Heart right ventricle (tissue), 16 donors: ENCODE measurements at regions not wholly inside any gene's neighbourhood (a gene's known extent, or its start where the extent isn't known, plus 50 kb on each side); places are given as distances from the start of the nearest gene placed in this dataset.
"Not testable (repeated sequence)": the region's sequence is repeated elsewhere in the genome, so short reads cannot be mapped to it uniquely, and the experiment has no call there.

Experiments used
- ATAC-seq, 8 donors: fragments of 200-7000 bp; cut with Tn5 transposase; one replicate each; pipeline ENCODE4 v1.9.1; 2020; ENCODE audit warnings: mild to moderate bottlenecking in 8 of 8, moderate library complexity in 8 of 8, moderate number of reproducible peaks in 1 of 8
- DNase-seq, 2 donors: peaks; one replicate each; pipeline ENCODE4 v3.0.0-alpha.2; 2020
- H3K27ac ChIP-seq, 10 donors: fragments of 200-600 bp; sonication (generic) in 2 of 10; one replicate each; pipeline versions ENCODE4 v1.5.0 to v1.8.0; 2020 to 2022; ENCODE audit warnings: mild to moderate bottlenecking in 3 of 10
- H3K27me3 ChIP-seq, 7 donors: fragments of 200-600 bp; one replicate each; pipeline ENCODE4 v1.8.0; 2021 to 2022; ENCODE audit warnings: mild to moderate bottlenecking in 2 of 7
- H3K36me3 ChIP-seq, 9 donors: fragments of 200-600 bp; sonication (generic) in 1 of 9; one replicate each; pipeline versions ENCODE4 v1.5.0 to v1.8.0; 2020 to 2022; ENCODE audit warnings: mild to moderate bottlenecking in 2 of 9
- H3K4me1 ChIP-seq, 9 donors: fragments of 200-600 bp; sonication (generic) in 1 of 9; one replicate each; pipeline versions ENCODE4 v1.5.0 to v1.8.0; 2020 to 2022; ENCODE audit warnings: mild to moderate bottlenecking in 4 of 9
- H3K4me3 ChIP-seq, 10 donors: fragments of 200-600 bp; sonication (generic) in 2 of 10; one replicate each; pipeline versions ENCODE4 v1.5.0 to v1.8.0; 2020 to 2022; ENCODE audit warnings: mild to moderate bottlenecking in 7 of 10, moderate library complexity in 2 of 10
- H3K9me3 ChIP-seq, 11 donors: fragments of 200-600 bp in 10 of 11; sonication (generic) in 2 of 11; one replicate each; pipeline versions ENCODE4 v1.5.0 to v1.8.0; 2013 to 2022; ENCODE audit warnings: mild to moderate bottlenecking in 2 of 11, control low read depth in 1 of 11, moderate library complexity in 1 of 11
- CTCF ChIP-seq, 9 donors: fragments of 200-600 bp; sonication (generic) in 2 of 9; IDR thresholded peaks; one replicate each; pipeline versions ENCODE4 v1.5.0 to v1.8.0; 2021 to 2022; ENCODE audit warnings: antibody characterized with exemption in 9 of 9, mild to moderate bottlenecking in 5 of 9, moderate library complexity in 1 of 9
- WGBS, 2 donors: extraction: QIAGEN DNeasy Blood & Tissue Kit; methylation state at CpG; one replicate each; pipeline ENCODE4 v1.1.7; 2013; ENCODE audit warnings: inconsistent platforms in 1 of 2; 5-methylcytosine and 5-hydroxymethylcytosine counted together
- intact Hi-C, 10 donors: fragments of 100-400 bp; cut with DNase I; formaldehyde crosslinking; loops; one replicate each; pipeline versions ENCODE4 v1.11.1 to v1.14.2; 2022
- donor health status: Arrhythmogenic right ventricular cardiomyopathy.
- donor health status: ischemic (EF 13 %, LVEDD 7.1; RV severe dilation, severe dysfunction).
- donor health status: healthy with polysubstance abuse.
- donor health status: DM: no; HTN: yes; CAD: no.
- donor health status: DM: no; HTN: no; CAD: no.
- donor health status: ischemic (EF 25% LVEDD 6.9; RV normal size, moderate dysfunction).
- donor health status: ischemic (EF 25% LVEDD 5.7; RV mildly dilated, moderate dysfunction).
- donor health status: healthy.
- donor health status: DM: yes; HTN: yes; CAD: no.
- donor health status: Ischemic cardiomyopathy.
- donor health status: ischemic (EF 35%, LVEDD 5.7; RV mildly dilated, moderate dysfunction).
- donor health status: nonischemic (EF 11% LVEDD 7.7; RV severe dilation, severe dysfunction).
- donor health status: DM: yes; HTN: yes; CAD: no.
- donor health status: PGD.
- donor health status: ischemic (EF 29% LVEDD 5.4; RV normal size, mild dysfunction).
- donor health status: nonischemic (EF 23%, LVEDD 6.1; RV moderate dilation, normal function).

- no peaks in the 10 kb centered on the region for H3K27me3 ChIP-seq
- H3K4me3 ChIP-seq: no peak overlapping the region
- no peak overlapping the region for H3K27ac ChIP-seq
- ATAC-seq (no peak), DNase-seq (no peak)
- intact Hi-C loops: no loop called here
- no peaks in the 10 kb centered on the region for H3K4me1 ChIP-seq
- TF ChIP-seq CTCF (IDR thresholded peaks at IDR 0.05): no peak
- no peaks in the 10 kb centered on the region for H3K36me3 ChIP-seq
- 63 to 70% methylated on average over 3 of the region's 3 CpGs for WGBS, 2 donors
- peaks cover 0 to 5% (median 0%) of the 10 kb centered on the region in 11 donors for H3K9me3 ChIP-seq
These were observed 72.1 kb upstream of the EGFR start for GRCh38 chr7:54946764-54947163.

GRCh38 chr7:54947266-54947665 is 71.6 kb upstream of the EGFR start:
- H3K4me3 ChIP-seq: no peak overlapping the region
- no peaks in the 10 kb centered on the region for H3K4me1 ChIP-seq
- no peaks in the 10 kb centered on the region for H3K36me3 ChIP-seq
- no peaks in the 10 kb centered on the region for H3K27me3 ChIP-seq
- TF ChIP-seq CTCF (IDR thresholded peaks at IDR 0.05): no peak
- no peak overlapping the region for H3K27ac ChIP-seq
- H3K9me3 ChIP-seq: peaks cover 0 to 5% (median 0%) of the 10 kb centered on the region in 11 donors
- ATAC-seq (no peak), DNase-seq (no peak)
- WGBS, 2 donors: 82 to 84% methylated on average over 4 of the region's 4 CpGs
- intact Hi-C loops: no loop called here

GRCh38 chr7:54949514-54949913 is 69.3 kb upstream of the EGFR start:
- H3K4me3 ChIP-seq, H3K4me1 ChIP-seq, H3K27ac ChIP-seq, ATAC-seq, H3K27me3 ChIP-seq, intact Hi-C loops, H3K9me3 ChIP-seq, H3K36me3 ChIP-seq, DNase-seq: not testable (repeated sequence)
- 85 to 89% methylated on average over 1 of the region's 1 CpG for WGBS, 2 donors

- H3K4me3 ChIP-seq: no peak overlapping the region
- no peaks in the 10 kb centered on the region for H3K9me3 ChIP-seq
- DNase-seq (no peak), ATAC-seq (no peak)
- peaks cover 0 to 16% (median 6%) of the 10 kb centered on the region in 7 donors for H3K27me3 ChIP-seq
- 47 to 86% methylated on average over 2 of the region's 2 CpGs for WGBS, 2 donors
- no peaks in the 10 kb centered on the region for H3K36me3 ChIP-seq
- no peaks in the 10 kb centered on the region for H3K4me1 ChIP-seq
- intact Hi-C loops: no loop called here
- H3K27ac ChIP-seq: no peak overlapping the region
- no peak for TF ChIP-seq CTCF (IDR thresholded peaks at IDR 0.05)
These were observed 63.5 kb upstream of the EGFR start for GRCh38 chr7:54955296-54955695.

GRCh38 chr7:54955696-54956420 is 63.0 kb upstream of the EGFR start:
- no peak for TF ChIP-seq CTCF (IDR thresholded peaks at IDR 0.05)
- H3K4me3 ChIP-seq: no peak overlapping the region
- H3K27me3 ChIP-seq: peaks cover 0 to 16% (median 6%) of the 10 kb centered on the region in 7 donors
- WGBS, 2 donors: 79 to 83% methylated on average over 8 of the region's 8 CpGs
- no peaks in the 10 kb centered on the region for H3K36me3 ChIP-seq
- ATAC-seq: no peak
- H3K9me3 ChIP-seq: no peaks in the 10 kb centered on the region
- intact Hi-C loops: no loop called here
- no peak for DNase-seq
- no peak overlapping the region for H3K27ac ChIP-seq
- no peaks in the 10 kb centered on the region for H3K4me1 ChIP-seq
